ENCODE measurements at regions not wholly inside any gene's neighbourhood (a gene's known extent, or its start where the extent isn't known, plus 50 kb on each side); places are given as distances from the start of the nearest gene placed in this dataset.
"Not testable (repeated sequence)": the region's sequence is repeated elsewhere in the genome, so short reads cannot be mapped to it uniquely, and the experiment has no call there.

DNA sequence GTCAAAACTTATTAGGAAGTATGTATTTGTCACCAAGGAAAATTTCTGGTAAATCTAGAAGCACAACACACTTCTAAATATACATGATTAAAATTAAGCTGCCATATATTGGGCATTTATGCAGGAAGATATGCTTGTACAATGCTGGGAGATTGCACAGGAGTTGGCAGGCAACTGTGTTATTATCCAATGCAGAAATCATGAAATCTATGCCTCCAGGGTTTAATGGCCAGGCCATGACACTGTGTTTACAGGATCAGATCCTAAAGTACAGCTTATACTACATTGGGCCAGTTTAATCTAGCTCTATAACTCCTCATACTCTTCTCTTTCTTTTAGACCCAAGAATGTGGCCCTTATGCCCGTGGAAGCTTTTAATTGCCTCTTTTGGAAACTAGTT lies 391.4 kb upstream of the DPH6 start:
- no peak for DNase-seq

DNA sequence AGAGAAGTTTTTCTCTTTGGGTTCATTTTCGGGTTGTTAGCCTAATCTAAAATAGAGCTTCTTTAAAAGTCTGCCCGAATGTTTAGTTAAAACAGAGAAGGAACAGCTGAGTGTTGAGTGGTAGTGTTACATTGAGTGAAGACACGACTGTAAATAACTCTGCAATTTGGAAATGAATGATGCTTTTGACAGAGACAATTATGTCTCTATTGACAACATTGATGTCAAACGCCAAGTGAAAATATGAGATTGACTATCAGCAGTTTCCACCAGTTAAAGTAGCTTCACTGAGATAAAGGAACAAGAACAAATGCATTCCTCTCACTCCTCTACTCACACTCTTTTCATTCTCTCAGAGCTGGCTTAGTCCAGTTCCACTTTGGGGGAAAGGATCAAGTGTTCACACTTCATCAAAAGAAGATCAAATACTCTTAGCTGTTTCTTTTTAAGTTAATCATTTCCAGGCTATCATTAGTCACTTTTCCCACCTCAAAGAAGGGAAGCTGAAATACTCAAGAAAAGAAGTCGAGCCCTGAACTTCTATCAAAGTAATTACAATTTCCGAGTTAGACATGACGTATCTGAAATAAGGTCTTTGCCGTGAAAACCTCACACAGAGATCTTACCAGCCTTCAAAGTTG lies 399.1 kb upstream of the DPH6 start:
- no peak for DNase-seq

DNA sequence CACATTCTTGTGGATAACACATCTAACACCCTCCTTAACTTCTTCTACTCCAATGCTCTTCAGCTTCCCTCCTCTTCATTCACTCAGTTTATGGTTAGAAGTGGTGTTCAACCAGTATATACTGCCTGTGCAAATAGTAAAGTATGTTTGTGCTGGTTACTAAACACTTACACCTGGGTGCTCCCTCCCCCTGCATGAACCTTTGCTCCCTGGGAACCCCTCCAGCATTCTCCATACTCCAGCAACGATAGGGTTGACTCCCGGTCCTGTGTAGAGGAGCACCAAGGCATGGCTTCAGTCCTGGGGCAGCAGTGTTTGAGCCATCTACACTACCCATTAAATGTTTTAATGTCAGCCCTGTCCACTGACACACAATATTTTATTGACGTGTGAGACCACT lies 407.5 kb upstream of the DPH6 start:
- no peak for DNase-seq

DNA sequence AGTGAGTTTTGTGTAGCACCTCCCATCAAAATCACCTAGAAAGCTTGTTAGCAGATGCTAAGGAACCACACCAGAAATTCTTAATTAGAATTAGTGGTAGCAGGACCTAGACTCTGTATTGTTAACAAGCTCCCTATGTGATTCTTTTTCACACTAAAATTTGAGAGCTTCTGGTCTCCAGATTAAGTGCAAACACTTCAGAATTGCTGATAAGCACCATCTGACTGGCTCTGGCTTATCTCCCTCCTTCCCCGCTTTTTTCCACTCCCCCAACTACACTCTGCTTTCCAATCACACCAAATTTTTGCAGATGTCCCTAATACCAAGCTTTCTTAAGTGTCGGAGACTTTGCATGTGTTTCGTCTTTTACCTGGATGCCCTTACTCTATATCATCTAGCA lies 410.1 kb upstream of the DPH6 start:
- no peak for DNase-seq

DNA sequence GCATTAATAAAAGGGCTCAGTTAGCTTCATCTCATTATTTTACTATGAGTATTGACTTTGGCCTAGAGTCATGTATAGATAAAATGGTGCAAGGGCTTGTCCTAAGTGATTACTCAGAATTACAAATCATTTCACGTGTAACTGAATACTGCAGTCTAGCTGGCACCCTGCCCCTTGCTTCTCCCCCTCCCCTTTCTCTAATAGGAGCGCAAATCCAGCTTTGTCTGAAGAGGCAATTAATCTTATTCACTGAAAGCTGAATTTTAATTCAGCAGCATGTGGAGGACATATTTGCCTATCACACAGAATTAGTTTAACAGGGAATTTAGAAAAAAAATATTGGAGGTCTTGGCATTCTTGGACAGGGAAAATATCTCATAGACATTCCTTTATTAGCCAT lies 412.1 kb upstream of the DPH6 start:
- peak; percentile 7 for DNase-seq

DNA sequence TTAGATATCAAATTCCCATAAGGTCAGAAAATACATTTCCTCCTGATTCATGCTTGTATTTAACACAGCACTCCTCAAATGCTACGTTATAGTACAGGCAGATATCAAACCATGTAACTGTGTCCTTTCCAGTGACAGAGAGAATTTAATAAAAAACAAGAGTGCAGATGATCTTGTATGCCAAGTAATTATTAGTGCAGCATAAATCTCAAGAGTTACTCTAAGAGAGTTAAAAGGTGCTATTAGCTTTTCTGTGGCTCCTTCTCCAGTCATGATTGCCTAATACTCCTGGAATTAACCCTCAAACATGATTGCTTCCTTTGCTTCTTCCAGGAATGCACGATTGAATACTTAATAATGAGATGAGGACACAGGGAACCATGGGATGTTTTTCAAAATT lies 413.0 kb upstream of the DPH6 start:
- DNase-seq: no peak

DNA sequence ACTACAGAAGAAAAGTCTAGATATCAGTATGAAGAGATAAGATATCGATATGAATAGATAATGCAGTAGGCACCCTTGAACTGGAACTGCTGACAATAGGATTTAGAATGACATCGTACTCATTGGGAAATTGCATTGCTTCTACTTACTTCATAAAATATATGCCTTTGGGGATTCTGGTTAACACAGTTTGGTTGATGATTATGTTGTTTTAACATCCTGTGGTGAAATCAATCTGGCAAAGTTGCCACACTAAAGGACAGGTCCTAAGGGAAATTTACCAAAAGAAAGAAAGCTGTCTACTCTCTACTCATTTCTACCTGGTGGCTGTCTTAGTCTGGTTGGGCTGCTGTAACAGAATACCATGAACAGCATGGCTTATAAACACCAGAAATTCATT lies 417.4 kb upstream of the DPH6 start:
- no peak for DNase-seq

DNA sequence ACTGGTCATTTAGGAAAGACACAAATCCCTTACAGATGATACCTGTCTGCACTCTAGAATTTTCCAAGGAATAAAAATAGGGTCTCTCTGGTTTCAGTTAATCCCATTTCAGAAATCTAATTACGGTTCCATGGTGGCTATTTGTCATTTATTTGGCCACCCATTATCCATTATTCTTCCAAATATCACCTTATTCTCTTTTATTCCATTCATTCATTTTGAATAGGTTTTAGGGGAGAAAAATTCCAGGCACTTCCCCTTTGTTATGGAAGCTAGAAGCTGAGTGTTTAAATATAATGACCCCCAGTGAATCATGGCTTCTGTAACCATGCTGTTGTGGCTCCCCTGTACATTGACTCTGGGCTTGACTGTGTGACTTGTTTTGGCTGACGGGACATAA lies 420.8 kb upstream of the DPH6 start:
- DNase-seq: no peak

DNA sequence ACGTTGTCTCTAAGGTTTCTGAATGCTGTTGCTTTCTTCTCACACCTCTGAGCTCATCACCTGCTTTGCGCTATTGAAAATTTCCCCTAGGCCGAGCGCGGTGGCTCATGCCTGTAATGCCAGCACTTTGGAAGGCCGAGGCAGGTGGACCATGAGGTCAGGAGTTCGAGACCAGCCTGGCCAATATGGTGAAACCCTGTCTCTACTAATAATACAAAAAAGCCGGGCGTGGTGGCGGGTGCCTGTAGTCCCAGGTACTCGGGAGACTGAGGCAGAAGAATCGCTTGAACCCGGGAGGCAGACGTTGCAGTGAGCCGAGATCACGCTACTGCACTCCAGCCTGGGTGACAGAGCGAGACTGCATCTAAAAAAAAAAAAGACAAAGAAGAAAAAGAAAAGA lies 422.0 kb upstream of the DPH6 start:
- DNase-seq: not testable (repeated sequence)

DNA sequence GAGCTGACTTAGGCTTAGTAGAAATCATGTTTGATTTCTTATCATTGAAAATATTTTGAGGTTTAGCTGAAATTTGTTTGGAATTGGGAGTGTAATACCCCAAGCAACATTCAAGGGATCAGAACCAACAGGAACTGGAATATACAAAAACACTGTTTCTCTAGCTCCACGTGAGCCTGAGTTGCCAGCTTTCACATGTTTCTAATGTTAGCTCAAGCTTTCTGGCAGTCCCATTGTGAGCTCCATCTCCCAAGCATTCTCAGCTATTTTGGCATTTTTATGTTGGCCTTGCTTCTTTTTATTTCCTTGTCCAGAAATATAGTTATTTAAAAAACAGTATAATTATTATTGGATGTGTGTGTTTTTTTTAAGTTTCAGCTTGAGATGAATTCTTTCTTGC lies 427.1 kb upstream of the DPH6 start:
- no peak for DNase-seq

DNA sequence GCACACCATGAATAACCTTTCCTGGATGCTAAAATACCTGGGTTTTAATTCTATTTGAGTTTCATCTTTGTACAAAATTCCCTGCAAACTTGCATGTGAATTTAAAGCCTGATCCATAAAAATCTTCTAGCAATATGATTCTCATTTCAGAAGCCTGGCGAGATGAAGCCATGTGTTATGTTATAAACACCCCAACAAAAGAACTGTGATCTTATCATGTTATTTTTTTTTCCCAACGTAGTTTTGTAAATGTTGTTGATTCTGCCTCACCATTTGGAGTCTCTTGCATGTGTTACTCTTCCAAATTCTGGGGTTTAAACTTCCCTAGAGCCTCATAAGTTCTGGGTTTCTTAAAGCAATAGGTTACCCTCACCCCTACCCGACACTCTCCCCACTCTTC lies 428.1 kb upstream of the DPH6 start:
- no peak for DNase-seq

DNA sequence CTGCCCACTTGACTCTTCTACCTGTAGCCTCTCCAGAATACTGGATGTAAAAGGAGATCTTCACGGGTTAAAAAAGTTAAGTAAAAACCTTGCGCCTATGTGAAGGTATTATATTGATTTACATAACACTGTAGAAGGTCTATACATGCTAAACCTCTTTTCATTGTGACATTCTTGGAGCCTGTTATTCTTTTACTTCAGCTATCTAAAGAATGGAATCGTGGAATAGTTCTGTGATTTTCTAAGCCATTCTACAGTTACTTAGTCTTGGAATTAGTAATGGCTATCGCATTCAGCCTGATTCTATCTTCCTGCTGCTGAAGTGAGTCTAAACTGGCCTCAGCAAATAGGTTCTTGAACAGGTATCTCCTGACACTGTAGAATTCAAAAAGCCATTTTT lies 430.0 kb upstream of the DPH6 start:
- DNase-seq: no peak

DNA sequence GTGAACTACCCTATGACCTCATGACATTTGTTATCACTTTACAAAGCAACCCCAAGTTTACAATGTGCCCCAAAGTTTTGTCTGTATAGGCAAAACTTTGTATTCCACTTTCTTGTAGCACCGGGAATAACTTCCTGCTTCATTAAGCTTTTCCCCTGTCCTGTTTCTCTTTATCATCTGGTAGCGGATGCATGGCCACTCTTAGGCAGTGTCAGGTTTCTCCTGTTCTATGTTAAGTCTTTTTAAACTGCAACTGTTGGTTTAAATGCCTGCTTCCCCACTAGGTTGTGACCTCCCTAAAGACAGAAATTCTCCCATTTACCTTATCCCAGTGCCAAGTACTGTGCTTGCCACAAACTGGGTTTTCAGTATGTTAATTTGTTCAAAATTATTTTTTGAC lies 433.6 kb upstream of the DPH6 start:
- no peak for DNase-seq

DNA sequence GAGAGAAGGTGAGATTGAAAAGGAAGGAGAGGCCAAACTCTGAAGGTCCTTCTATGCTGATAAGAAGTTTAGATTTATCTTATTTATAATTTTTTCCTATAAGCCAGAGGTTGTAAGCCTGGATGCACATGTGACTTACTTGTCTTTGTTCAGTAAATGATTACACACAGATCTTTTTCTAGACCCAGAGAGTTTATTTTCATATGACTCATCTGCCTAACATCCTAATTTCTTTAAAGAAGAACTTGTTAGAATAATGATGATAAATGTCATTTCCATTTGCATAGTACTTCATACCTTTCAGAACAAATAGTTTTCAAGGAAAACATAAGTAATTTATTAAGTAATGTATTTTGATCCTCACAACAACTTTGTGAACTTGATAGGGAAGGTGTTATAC lies 434.8 kb upstream of the DPH6 start:
- no peak for DNase-seq

DNA sequence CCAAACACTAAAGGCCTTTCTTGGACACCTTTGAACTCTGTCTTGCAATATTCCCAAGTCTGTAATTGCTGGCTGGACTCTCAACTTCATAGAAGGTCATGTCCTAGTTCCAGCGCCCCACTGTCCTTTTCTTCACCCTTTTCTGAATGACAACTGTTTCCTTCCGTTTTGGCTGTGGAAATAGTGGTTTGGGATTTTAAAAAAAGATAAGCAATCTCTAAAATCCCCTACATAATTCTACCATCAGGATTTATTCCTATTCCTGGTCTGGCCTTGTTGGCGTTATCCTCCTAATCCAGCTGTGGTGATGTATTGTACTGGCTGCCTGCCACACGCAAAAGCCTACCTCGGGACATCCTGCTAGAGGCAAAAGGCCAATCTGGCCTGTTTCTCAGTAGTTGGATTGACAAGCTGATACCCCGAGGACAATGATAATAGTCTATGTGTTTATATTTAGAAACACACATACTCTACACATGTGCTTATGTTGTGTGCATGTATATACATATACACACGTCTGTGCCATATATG lies 440.3 kb upstream of the DPH6 start:
- DNase-seq: no peak

DNA sequence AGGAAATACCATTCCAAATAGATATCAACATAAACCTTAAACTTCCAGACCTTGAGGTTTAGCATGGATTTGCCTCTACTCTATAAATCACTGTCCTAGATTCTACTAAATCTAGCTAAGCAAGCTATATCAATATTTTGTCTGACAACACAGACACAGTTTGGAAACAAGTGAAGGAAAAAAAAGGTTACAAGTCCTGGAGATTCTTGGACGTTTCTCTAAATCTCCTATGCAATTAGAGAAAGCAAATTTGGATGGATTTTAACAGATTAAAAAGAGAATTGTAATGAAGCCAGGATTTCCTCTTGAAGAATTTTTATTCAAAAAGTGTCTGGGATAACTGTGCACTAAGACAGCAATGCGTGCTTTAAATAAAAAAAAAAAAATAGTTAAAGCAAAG lies 441.1 kb upstream of the DPH6 start:
- DNase-seq: no peak

DNA sequence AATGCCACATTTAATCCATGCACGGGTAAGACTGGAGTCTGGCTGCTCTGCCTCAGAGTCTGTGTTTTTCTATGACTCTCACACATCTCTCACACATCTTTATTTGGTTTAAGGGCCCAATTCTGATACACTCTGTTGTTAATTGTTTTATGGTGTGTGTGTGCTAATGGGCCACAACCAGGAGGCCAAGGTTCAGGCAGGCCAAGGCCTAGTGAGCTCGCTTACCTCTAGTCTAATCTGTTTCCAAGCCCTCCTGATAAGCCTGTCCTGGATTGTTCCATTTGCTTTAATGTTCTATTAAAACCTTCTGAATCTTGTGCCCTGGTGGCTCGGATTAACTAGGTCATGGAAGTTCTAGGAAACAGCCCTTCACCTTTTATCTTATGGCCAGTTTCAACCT lies 445.4 kb upstream of the DPH6 start:
- DNase-seq: no peak

DNA sequence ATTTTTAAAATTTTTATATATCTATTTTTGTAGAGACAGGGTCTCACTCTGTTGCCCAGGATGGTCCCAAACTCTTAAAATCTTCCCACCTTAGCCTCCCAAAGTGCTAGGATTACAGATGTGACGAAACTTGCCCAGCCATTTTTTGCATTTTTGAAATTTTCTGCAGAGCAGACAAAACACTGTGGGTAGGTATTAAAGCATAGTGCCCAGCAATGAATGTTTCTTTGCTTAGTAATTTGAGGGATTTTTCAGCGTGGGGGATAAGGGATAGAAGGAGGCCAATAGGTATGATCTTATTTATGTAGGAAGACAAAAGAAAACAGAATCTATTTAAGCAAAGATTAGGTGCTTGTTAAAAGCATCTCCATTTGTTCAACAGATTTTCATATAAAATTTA lies 446.8 kb upstream of the DPH6 start:
- no peak for DNase-seq

DNA sequence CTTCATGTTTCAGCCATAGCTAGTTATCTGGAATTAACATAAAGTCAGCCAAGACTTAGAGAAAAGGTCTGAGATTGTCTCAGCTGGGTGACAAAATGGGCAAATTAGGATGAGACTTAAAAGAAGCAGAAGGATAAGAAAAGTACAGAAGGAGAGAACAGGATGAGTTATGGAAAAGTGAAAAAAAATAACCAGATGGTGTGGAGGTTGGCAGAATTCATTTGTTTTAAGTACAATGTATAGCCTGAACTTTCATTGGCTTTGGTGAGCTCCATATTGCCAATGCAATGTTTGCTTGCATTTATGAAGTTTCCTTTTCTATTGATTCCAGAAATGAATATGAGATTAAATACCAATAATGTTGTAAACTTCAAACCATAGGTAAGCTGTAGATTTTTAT lies 447.2 kb upstream of the DPH6 start:
- DNase-seq: no peak

DNA sequence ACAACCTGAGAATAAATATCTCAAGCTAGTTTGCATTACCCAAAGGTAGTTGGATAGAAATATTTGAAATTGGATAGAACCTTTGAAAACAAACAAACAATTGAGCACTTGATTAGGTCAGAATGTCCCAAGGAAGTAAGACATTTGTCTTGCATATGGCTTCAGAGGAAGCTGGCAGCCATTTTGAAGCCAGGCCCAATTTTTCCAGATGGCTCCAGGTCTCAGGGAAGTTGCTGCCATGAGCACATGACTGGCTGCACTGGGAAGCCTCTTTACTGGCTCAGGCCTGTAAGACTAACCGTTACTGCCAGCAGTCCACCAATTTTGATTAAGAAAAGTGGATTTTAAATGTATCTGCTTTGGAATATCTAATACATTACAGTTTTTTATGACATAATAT lies 448.9 kb upstream of the DPH6 start:
- DNase-seq: no peak

DNA sequence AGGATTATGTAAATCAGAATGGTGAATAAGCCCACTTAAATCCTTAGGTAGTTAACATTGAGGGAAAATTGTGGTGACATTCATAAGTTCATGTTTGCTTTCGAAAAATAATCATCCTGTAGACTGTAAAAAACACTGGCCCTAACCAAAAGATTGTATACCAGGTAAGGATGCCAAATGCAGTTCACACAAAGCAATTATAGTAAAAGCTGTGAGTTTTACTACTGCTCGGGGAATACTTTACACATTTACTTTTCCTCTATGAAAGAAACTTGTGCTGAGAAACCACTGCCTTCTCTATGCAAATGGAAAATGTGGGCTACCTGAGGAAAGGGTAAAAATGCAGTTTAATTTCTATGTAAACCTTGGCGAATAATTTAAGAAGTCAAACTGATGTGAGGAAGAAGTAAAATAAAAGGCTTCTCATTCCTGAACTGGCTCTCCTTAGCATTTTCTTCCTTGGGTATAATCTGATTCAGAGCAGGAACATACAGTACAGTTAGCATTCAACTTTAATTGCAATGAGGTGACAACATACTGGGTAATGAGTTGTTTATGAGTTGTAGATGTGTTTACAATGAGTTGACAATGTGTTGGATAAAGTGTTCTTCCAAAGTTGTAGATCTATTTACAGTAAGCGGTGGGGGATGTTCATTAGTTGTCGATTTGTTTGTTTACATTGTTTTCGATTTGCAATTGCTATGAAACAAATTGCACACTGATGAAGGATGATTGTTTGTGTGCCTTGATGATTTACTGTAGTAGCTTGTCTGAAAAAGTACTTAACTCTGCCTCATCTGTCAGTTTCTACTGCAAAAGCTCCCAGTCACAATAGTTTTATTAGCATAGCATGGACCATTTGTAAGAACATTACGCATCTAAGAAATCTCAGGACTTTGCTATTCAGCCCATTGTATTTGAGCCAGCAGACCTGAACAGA lies 453.0 kb upstream of the DPH6 start:
- DNase-seq: no peak

DNA sequence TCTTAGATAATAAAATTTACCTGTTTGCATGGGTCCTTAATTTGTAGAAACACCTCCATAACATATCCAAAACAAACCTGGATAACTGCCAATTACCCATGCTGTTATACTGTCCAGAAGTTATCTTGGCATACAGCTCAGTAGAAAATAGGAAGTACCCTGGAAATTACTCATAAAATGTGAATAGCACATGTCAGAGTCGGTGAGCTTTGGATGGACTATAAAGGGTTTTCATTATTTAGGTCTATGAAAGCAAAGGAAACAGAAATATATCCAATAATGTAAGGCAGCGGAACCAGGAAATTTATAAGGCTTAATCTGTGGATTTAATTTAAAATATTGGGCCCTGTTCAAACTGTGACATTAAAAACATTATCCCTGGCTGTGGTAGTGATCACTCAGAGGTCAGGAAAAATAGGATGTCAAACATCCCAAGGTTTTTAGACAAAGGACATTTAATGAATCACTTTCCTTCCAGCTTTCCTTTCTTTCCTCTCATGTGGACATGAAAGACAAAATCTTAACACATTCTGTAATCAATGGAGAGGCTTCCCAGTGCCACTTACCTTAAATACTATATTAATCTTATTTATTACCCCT lies 459.0 kb upstream of the DPH6 start:
- no peak for DNase-seq

DNA sequence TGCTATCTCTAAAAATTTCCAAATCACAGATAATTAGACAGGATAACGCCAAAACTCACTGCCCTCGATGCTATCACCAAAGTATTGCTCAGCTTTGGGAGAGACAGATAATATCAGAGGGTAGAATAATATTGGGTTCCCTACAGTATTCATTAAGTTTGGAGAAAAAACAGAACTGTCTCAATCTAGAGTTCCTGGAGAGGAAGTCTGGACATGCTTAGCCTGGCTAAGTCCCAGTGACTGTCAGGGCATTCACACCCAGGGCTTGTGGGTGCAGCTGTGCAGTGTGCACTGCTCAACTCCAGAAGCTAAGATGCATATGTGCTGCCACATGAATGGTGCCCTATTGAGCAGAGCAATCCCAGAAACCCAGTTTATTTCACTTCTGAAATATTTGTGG lies 459.6 kb upstream of the DPH6 start:
- no peak for DNase-seq

DNA sequence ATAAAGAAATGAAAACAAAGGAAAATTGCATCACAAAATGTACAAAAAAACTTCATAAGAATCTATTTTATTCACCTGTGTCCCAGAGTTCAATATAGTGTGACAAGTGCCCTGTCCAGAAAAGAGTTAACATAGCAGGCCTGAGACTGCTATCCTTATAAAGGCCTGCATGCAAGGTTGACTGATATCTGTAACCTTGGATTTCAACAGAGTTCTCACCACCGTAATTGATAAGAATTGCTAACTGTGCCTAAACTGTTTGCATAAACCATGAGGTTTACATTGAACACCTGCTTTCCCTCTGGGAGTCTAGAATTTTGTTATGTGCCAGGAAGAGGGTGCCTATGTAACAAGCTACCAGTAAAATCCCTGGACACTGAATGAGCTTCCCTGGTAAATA lies 461.7 kb upstream of the DPH6 start:
- DNase-seq: no peak
